ENCODE measurements at regions not wholly inside any gene's neighbourhood (a gene's known extent, or its start where the extent isn't known, plus 50 kb on each side); places are given as distances from the start of the nearest gene placed in this dataset.
A peak's percentile ranks its signal among the peaks of the same experiment; 100 is the strongest.
"Not testable (repeated sequence)": the region's sequence is repeated elsewhere in the genome, so short reads cannot be mapped to it uniquely, and the experiment has no call there.

GRCh38 chr12:9450127-9450567 lies 157.6 kb downstream of the KLRB1 start:
- H3K4me3 ChIP-seq (ENCODE audit: low read depth in 1 of 3, low read length in 3 of 3); H3K4me1 ChIP-seq (ENCODE audit: control insufficient read depth in 4 of 4, insufficient read depth in 4 of 4, low read length in 3 of 4); H3K36me3 ChIP-seq (ENCODE audit: control insufficient read depth in 4 of 4, insufficient read depth in 3 of 4, low read depth in 1 of 4, low read length in 3 of 4); H3K27me3 ChIP-seq (ENCODE audit: control insufficient read depth in 4 of 4, insufficient read depth in 4 of 4, low read length in 3 of 4); DNase-seq (ENCODE audit: low spot score); H3K27ac ChIP-seq (ENCODE audit: low read depth in 1 of 2, low read length in 2 of 2); H3K9ac ChIP-seq (ENCODE audit: low read depth in 1 of 2, low read length in 2 of 2); H3K9me3 ChIP-seq (ENCODE audit: control insufficient read depth in 4 of 4, low read length in 3 of 4): not testable (repeated sequence)
- WGBS: 80% methylated on average over 20 of the region's 20 CpGs

- H3K27me3 ChIP-seq (ENCODE audit: control insufficient read depth in 4 of 4, insufficient read depth in 4 of 4, low read length in 3 of 4); H3K9me3 ChIP-seq (ENCODE audit: control insufficient read depth in 4 of 4, low read length in 3 of 4); H3K27ac ChIP-seq (ENCODE audit: low read depth in 1 of 2, low read length in 2 of 2); H3K9ac ChIP-seq (ENCODE audit: low read depth in 1 of 2, low read length in 2 of 2); DNase-seq (ENCODE audit: low spot score); H3K36me3 ChIP-seq (ENCODE audit: control insufficient read depth in 4 of 4, insufficient read depth in 3 of 4, low read depth in 1 of 4, low read length in 3 of 4); H3K4me1 ChIP-seq (ENCODE audit: control insufficient read depth in 4 of 4, insufficient read depth in 4 of 4, low read length in 3 of 4); H3K4me3 ChIP-seq (ENCODE audit: low read depth in 1 of 3, low read length in 3 of 3): not testable (repeated sequence)
- 86% methylated on average over 9 of the region's 9 CpGs for WGBS
Measured at GRCh38 chr12:9449657-9450126, 158.0 kb downstream of the KLRB1 start.

GRCh38 chr12:9449181-9449580 lies 158.5 kb downstream of the KLRB1 start:
- TF ChIP-seq TAF1 (conservative IDR thresholded peaks at IDR 0.05) (no peak), FOXA2 (IDR thresholded peaks at IDR 0.05) (no peak), REST (IDR thresholded peaks at IDR 0.05) (no peak), EGR1 (IDR thresholded peaks at IDR 0.05; ENCODE audit: low read depth in 2 of 2) (no peak), MAX (IDR thresholded peaks at IDR 0.05) (no peak), RAD21 (IDR thresholded peaks at IDR 0.05) (no peak), FOXA1 (IDR thresholded peaks at IDR 0.05) (no peak), CTCF (IDR thresholded peaks at IDR 0.05; ENCODE audit: low read depth, low read length, missing input control) (no peak)
- no peaks in the 10 kb centered on the region for H3K9me3 ChIP-seq (ENCODE audit: control insufficient read depth in 4 of 4, low read length in 3 of 4)
- 76% methylated on average over 6 of the region's 6 CpGs for WGBS
- no peak overlapping the region for H3K4me3 ChIP-seq (ENCODE audit: low read depth in 1 of 3, low read length in 3 of 3)
- H3K27ac ChIP-seq (ENCODE audit: low read depth in 1 of 2, low read length in 2 of 2): no peak overlapping the region
- H3K27me3 ChIP-seq (ENCODE audit: control insufficient read depth in 4 of 4, insufficient read depth in 4 of 4, low read length in 3 of 4): no peaks in the 10 kb centered on the region
- H3K36me3 ChIP-seq (ENCODE audit: control insufficient read depth in 4 of 4, insufficient read depth in 3 of 4, low read depth in 1 of 4, low read length in 3 of 4): no peaks in the 10 kb centered on the region
- H3K4me1 ChIP-seq (ENCODE audit: control insufficient read depth in 4 of 4, insufficient read depth in 4 of 4, low read length in 3 of 4): peaks cover 0 to 6% (median 2%) of the 10 kb centered on the region in 4 donors
- H3K9ac ChIP-seq (ENCODE audit: low read depth in 1 of 2, low read length in 2 of 2): no peak overlapping the region
- DNase-seq (ENCODE audit: low spot score): no peak

GRCh38 chr12:9448648-9449047 lies 159.1 kb downstream of the KLRB1 start:
- not testable (repeated sequence) for H3K27ac ChIP-seq (ENCODE audit: low read depth in 1 of 2, low read length in 2 of 2); H3K27me3 ChIP-seq (ENCODE audit: control insufficient read depth in 4 of 4, insufficient read depth in 4 of 4, low read length in 3 of 4); H3K36me3 ChIP-seq (ENCODE audit: control insufficient read depth in 4 of 4, insufficient read depth in 3 of 4, low read depth in 1 of 4, low read length in 3 of 4); H3K4me1 ChIP-seq (ENCODE audit: control insufficient read depth in 4 of 4, insufficient read depth in 4 of 4, low read length in 3 of 4); DNase-seq (ENCODE audit: low spot score); H3K9me3 ChIP-seq (ENCODE audit: control insufficient read depth in 4 of 4, low read length in 3 of 4)
- Histone ChIP-seq H3K9ac (ENCODE audit: low read depth in 1 of 2, low read length in 2 of 2) (peak overlapping the region in 1 of 2 donors; percentile 65), H3K4me3 (ENCODE audit: low read depth in 1 of 3, low read length in 3 of 3) (peak overlapping the region; percentile 66 to 74 (median 72))
- WGBS: 28% methylated on average over 9 of the region's 10 CpGs
